Neural progenitor cell (in vitro differentiated cells): ENCODE measurements at regions not wholly inside any gene's neighbourhood (a gene's known extent, or its start where the extent isn't known, plus 50 kb on each side); places are given as distances from the start of the nearest gene placed in this dataset.

Source experiments
- DNase-seq: peaks from one replicate; pipeline ENCODE4 v3.0.0-alpha.2; 2016; ENCODE audit warnings: low spot score
- H2AFZ ChIP-seq: fragments of 200-600 bp; sonication (generic); replicated peaks from 2 replicates; pipeline ENCODE4 v1.6.1; 2016; ENCODE audit warnings: antibody characterized with exemption
- H3F3A ChIP-seq: fragments of 200-600 bp; sonication (generic); 2 replicates; pipeline ENCODE4 v1.6.1; 2016; ENCODE audit warnings: antibody characterized with exemption, low read depth
- H3K27ac ChIP-seq: fragments of 200-600 bp; sonication (generic); 2 replicates; pipeline ENCODE4 v1.5.1; 2016; ENCODE audit warnings: mild to moderate bottlenecking
- H3K27me3 ChIP-seq: fragments of 200-600 bp; sonication (generic); 2 replicates; pipeline ENCODE4 v1.6.1; 2016; ENCODE audit warnings: mild to moderate bottlenecking, moderate library complexity
- H3K36me3 ChIP-seq: fragments of 200-600 bp; sonication (generic); 2 replicates; pipeline ENCODE4 v1.5.1; 2016
- H3K4me1 ChIP-seq: fragments of 200-600 bp; sonication (generic); 2 replicates; pipeline ENCODE4 v1.6.1; 2016; ENCODE audit warnings: mixed run types
- H3K4me2 ChIP-seq: fragments of 200-600 bp; sonication (generic); 2 replicates; pipeline ENCODE4 v1.6.1; 2016
- H3K4me3 ChIP-seq: fragments of 200-600 bp; sonication (generic); 2 replicates; pipeline ENCODE4 v1.5.1; 2016
- H3K79me2 ChIP-seq: fragments of 200-600 bp; sonication (generic); 2 replicates; pipeline ENCODE4 v1.6.1; 2016; ENCODE audit warnings: low read depth
- H3K9ac ChIP-seq: fragments of 200-600 bp; sonication (generic); 2 replicates; pipeline ENCODE4 v1.6.1; 2016
- H3K9me3 ChIP-seq: fragments of 200-600 bp; sonication (generic); 2 replicates; pipeline ENCODE4 v1.5.1; 2016; ENCODE audit warnings: low read depth
- H4K20me1 ChIP-seq: fragments of 200-600 bp; sonication (generic); 2 replicates; pipeline ENCODE4 v1.6.1; 2016; ENCODE audit warnings: low read depth
- H3K27ac Mint-ChIP-seq: 3 replicates; pipeline ENCODE4 v1.8.0; 2021; ENCODE audit warnings: mixed read lengths
- H3K27me3 Mint-ChIP-seq: 2 replicates; pipeline ENCODE4 v1.8.0; 2022; ENCODE audit warnings: low read depth, mild to moderate bottlenecking, inconsistent platforms, moderate library complexity, mixed read lengths; ENCODE audit not compliant: insufficient read depth
- H3K36me3 Mint-ChIP-seq: 3 replicates; pipeline ENCODE4 v1.8.0; 2021; ENCODE audit warnings: mixed read lengths
- H3K4me1 Mint-ChIP-seq: 3 replicates; pipeline ENCODE4 v1.8.0; 2021; ENCODE audit warnings: mixed read lengths
- H3K4me3 Mint-ChIP-seq: 3 replicates; pipeline ENCODE4 v1.8.0; 2021; ENCODE audit warnings: mild to moderate bottlenecking, moderate library complexity, mixed read lengths
- H3K9me3 Mint-ChIP-seq: 3 replicates; pipeline ENCODE4 v1.8.0; 2020; ENCODE audit warnings: mixed read lengths
- EZH2 ChIP-seq: fragments of 200-600 bp; sonication (generic); IDR thresholded peaks from 2 replicates; pipeline ENCODE4 v1.6.1; 2017; ENCODE audit warnings: antibody characterized with exemption, mild to moderate bottlenecking, moderate library complexity
- EZH2phosphoT487 ChIP-seq: fragments of 200-600 bp; sonication (generic); IDR thresholded peaks from 2 replicates; pipeline ENCODE4 v1.6.1; 2017; ENCODE audit warnings: antibody characterized with exemption
- TF ChIP-seq, protein P1 (sequence below): fragments of 200-600 bp; sonication (generic); IDR thresholded peaks from 2 replicates; pipeline ENCODE4 v1.5.1; 2017; ENCODE audit warnings: antibody characterized with exemption, mild to moderate bottlenecking

DNA sequence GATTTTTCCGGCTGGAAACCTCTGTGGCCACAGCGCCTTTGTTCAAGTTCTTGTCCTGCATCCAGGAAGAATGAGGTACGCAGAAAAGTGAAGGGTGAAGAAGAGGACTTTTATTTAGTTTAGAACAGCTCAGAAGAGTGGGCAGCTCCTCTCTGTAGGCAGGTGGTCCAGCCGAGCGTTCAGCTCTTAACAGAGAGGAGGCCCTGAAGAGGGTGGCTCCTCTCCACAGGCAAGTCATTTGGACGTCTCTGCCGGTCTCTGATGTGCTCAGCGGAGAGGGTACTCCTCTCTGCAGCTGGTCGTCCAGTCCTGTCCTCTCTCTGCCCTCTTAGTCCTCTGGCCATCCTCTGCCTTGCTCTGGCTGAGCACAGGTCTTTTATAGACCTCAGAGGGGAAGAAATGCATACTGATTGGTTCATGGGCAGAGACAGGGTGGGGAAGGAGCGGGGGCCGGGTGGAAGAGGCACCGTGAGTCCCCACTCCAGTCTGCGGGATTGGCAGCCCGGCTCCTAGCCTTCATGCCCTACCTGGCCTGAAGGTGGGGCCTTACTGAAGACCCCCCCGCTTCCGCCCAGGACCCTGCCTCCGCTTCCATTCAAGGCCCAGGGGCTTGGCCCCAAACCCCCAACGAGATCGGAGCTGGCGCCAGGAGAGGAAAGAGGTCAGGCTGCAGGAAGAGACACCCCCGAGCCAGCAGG, 70.0 kb upstream of the NKD1 start:
- Histone ChIP-seq H3K4me2 (no peak overlapping the region), H3F3A (no peaks in the 10 kb centered on the region), H3K4me3 (no peak overlapping the region), H3K9ac (no peak overlapping the region), H3K9me3 (no peaks in the 10 kb centered on the region), H4K20me1 (no peaks in the 10 kb centered on the region), H3K4me1 (peaks cover 16% of the 10 kb centered on the region), H3K27me3 (no peaks in the 10 kb centered on the region), H3K79me2 (no peaks in the 10 kb centered on the region), H3K36me3 (no peaks in the 10 kb centered on the region), H3K27ac (no peak overlapping the region), H2AFZ (peak overlapping the region; percentile 54)
- Mint-ChIP-seq H3K27ac (peak overlapping the region; percentile 64), H3K36me3 (peaks cover 2% of the 10 kb centered on the region), H3K4me1 (peaks cover 43% of the 10 kb centered on the region), H3K27me3 (peaks cover 16% of the 10 kb centered on the region), H3K4me3 (no peak overlapping the region), H3K9me3 (peaks cover 6% of the 10 kb centered on the region)
- no peak for TF ChIP-seq EZH2
- no peak for TF ChIP-seq EZH2phosphoT487
- TF ChIP-seq, protein P1, sequence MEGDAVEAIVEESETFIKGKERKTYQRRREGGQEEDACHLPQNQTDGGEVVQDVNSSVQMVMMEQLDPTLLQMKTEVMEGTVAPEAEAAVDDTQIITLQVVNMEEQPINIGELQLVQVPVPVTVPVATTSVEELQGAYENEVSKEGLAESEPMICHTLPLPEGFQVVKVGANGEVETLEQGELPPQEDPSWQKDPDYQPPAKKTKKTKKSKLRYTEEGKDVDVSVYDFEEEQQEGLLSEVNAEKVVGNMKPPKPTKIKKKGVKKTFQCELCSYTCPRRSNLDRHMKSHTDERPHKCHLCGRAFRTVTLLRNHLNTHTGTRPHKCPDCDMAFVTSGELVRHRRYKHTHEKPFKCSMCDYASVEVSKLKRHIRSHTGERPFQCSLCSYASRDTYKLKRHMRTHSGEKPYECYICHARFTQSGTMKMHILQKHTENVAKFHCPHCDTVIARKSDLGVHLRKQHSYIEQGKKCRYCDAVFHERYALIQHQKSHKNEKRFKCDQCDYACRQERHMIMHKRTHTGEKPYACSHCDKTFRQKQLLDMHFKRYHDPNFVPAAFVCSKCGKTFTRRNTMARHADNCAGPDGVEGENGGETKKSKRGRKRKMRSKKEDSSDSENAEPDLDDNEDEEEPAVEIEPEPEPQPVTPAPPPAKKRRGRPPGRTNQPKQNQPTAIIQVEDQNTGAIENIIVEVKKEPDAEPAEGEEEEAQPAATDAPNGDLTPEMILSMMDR: no peak
- DNase-seq: no peak

DNA sequence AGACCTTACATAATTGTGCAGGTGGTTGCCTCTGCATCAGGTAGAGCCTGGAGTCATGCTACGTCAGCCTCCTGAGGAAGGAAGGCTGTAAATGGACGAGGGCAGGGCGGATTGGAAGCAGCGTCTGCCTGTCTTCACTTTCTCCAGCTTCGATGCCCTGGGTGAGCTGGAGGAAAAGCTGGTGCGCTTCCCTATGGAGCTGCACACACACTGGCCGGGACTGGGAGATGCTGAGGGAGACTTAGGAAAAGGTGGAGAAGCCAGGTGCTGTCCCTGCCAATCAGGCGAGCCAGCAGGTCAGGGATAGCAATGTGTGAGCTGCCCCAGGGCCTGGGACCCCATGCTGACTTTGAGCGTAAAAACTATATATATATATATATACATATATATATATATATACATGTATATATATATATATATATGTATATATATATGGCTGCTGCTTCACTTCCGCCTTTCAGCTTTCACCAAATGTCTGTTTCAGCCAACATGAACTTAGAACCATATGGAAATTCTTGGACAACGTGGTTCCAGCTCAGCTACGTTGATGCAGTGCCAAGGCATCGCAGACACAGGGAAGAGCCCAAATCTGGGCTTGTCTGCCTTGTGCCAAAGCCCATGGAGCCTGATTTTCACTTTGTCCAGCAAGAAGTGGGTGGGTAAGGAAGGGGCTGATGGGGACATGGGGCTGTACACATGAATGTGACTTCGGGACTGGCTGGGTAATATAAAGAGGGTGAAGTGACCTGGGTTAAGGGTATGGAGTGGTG, 71.5 kb upstream of the NKD1 start:
- Histone ChIP-seq H2AFZ (no peak overlapping the region), H4K20me1 (no peaks in the 10 kb centered on the region), H3K9me3 (no peaks in the 10 kb centered on the region), H3K4me1 (peaks cover 16% of the 10 kb centered on the region), H3K9ac (no peak overlapping the region), H3K4me3 (no peak overlapping the region), H3K27ac (no peak overlapping the region), H3F3A (no peaks in the 10 kb centered on the region), H3K27me3 (no peaks in the 10 kb centered on the region), H3K79me2 (no peaks in the 10 kb centered on the region), H3K4me2 (no peak overlapping the region), H3K36me3 (no peaks in the 10 kb centered on the region)
- peaks cover 2% of the 10 kb centered on the region for H3K36me3 Mint-ChIP-seq
- peaks cover 17% of the 10 kb centered on the region for H3K27me3 Mint-ChIP-seq
- peaks cover 43% of the 10 kb centered on the region for H3K4me1 Mint-ChIP-seq
- peak overlapping the region; percentile 67 for H3K27ac Mint-ChIP-seq
- peaks cover 4% of the 10 kb centered on the region for H3K9me3 Mint-ChIP-seq
- no peak for DNase-seq
- H3K4me3 Mint-ChIP-seq: peak overlapping the region; percentile 11
- no peak for TF ChIP-seq EZH2phosphoT487
- TF ChIP-seq, protein P1: no peak
- no peak for TF ChIP-seq EZH2

DNA sequence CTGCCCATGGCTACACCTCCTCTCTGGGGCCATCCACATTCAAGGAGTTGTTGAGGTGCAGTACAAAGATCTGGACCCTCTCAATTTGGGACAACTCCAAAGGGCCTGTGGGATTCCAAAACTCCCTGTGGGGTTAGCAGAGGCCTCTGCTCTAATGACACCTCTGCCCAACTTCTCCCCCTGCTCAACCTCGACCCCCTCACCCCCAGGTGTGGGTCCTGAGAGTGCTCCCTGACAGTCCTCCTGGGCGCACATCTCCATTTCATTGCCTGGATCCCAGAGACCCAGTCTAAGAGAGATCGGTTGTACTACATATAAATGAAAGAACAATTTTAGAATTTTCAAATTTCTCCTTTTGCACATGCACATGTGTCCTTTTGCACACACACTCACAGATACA, 73.0 kb upstream of the NKD1 start:
- H3K27ac Mint-ChIP-seq: no peak overlapping the region
- Histone ChIP-seq H3K4me3 (no peak overlapping the region), H3K9me3 (no peaks in the 10 kb centered on the region), H2AFZ (no peak overlapping the region), H3K36me3 (no peaks in the 10 kb centered on the region), H3K4me2 (no peak overlapping the region), H3F3A (peaks cover under 1% of the 10 kb centered on the region), H4K20me1 (no peaks in the 10 kb centered on the region), H3K4me1 (peaks cover 20% of the 10 kb centered on the region), H3K9ac (no peak overlapping the region), H3K27me3 (no peaks in the 10 kb centered on the region), H3K79me2 (no peaks in the 10 kb centered on the region), H3K27ac (no peak overlapping the region)
- peaks cover 14% of the 10 kb centered on the region for H3K27me3 Mint-ChIP-seq
- H3K4me1 Mint-ChIP-seq: peaks cover 47% of the 10 kb centered on the region
- peaks cover 2% of the 10 kb centered on the region for H3K36me3 Mint-ChIP-seq
- no peak for DNase-seq
- peaks cover 8% of the 10 kb centered on the region for H3K9me3 Mint-ChIP-seq
- H3K4me3 Mint-ChIP-seq: no peak overlapping the region
- no peak for TF ChIP-seq EZH2phosphoT487
- TF ChIP-seq EZH2: no peak
- TF ChIP-seq, protein P1: no peak
